SU-DHL-6 (cell line): ENCODE measurements at regions not wholly inside any gene's neighbourhood (a gene's known extent, or its start where the extent isn't known, plus 50 kb on each side); places are given as distances from the start of the nearest gene placed in this dataset.

Source experiments
- EZH2phosphoT487 ChIP-seq: fragments of 200-600 bp; sonication (generic), shearing (Covaris generic); conservative IDR thresholded peaks from 2 replicates; pipeline ENCODE4 v1.6.1; 2018; ENCODE audit warnings: mild to moderate bottlenecking, antibody characterized with exemption, low read length, moderate library complexity, mixed read lengths
- TF ChIP-seq, protein P1 (sequence below): fragments of 200-600 bp; sonication (generic); IDR thresholded peaks from one replicate; pipeline ENCODE4 v1.5.1; 2017; ENCODE audit warnings: antibody characterized with exemption, mild to moderate bottlenecking, low read length, moderate library complexity; ENCODE audit not compliant: insufficient read depth, poor library complexity, severe bottlenecking

- TF ChIP-seq, protein P1, sequence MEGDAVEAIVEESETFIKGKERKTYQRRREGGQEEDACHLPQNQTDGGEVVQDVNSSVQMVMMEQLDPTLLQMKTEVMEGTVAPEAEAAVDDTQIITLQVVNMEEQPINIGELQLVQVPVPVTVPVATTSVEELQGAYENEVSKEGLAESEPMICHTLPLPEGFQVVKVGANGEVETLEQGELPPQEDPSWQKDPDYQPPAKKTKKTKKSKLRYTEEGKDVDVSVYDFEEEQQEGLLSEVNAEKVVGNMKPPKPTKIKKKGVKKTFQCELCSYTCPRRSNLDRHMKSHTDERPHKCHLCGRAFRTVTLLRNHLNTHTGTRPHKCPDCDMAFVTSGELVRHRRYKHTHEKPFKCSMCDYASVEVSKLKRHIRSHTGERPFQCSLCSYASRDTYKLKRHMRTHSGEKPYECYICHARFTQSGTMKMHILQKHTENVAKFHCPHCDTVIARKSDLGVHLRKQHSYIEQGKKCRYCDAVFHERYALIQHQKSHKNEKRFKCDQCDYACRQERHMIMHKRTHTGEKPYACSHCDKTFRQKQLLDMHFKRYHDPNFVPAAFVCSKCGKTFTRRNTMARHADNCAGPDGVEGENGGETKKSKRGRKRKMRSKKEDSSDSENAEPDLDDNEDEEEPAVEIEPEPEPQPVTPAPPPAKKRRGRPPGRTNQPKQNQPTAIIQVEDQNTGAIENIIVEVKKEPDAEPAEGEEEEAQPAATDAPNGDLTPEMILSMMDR: no peak
- no peak for TF ChIP-seq EZH2phosphoT487
Observed at GRCh38 chr6:27743787-27744186, 168.4 kb downstream of the OR2B2 start.
